Glutamatergic neuron (in vitro differentiated cells): ENCODE measurements at regions not wholly inside any gene's neighbourhood (a gene's known extent, or its start where the extent isn't known, plus 50 kb on each side); places are given as distances from the start of the nearest gene placed in this dataset.

Experiments
- DNase-seq: peaks from one replicate; pipeline ENCODE4 v3.0.0; 2022
- H3K27ac Mint-ChIP-seq: one replicate; pipeline ENCODE4 v1.8.0; 2020; ENCODE audit warnings: mild to moderate bottlenecking, mixed read lengths, inconsistent platforms; ENCODE audit not compliant: unreplicated experiment
- H3K27me3 Mint-ChIP-seq: one replicate; pipeline ENCODE4 v1.8.0; 2020; ENCODE audit warnings: mild to moderate bottlenecking, moderate library complexity, mixed read lengths, inconsistent platforms; ENCODE audit not compliant: unreplicated experiment
- H3K36me3 Mint-ChIP-seq: one replicate; pipeline ENCODE4 v1.8.0; 2020; ENCODE audit warnings: mild to moderate bottlenecking, mixed read lengths, inconsistent platforms; ENCODE audit not compliant: unreplicated experiment
- H3K4me1 Mint-ChIP-seq: one replicate; pipeline ENCODE4 v1.8.0; 2020; ENCODE audit warnings: mild to moderate bottlenecking, low read depth, mixed read lengths, inconsistent platforms; ENCODE audit not compliant: unreplicated experiment
- H3K4me3 Mint-ChIP-seq: one replicate; pipeline ENCODE4 v1.8.0; 2020; ENCODE audit warnings: mild to moderate bottlenecking, mixed read lengths, inconsistent platforms; ENCODE audit not compliant: unreplicated experiment
- H3K9me3 Mint-ChIP-seq: one replicate; pipeline ENCODE4 v1.8.0; 2020; ENCODE audit warnings: mild to moderate bottlenecking, moderate library complexity, mixed read lengths, inconsistent platforms; ENCODE audit not compliant: unreplicated experiment
- TF ChIP-seq, protein P1 (sequence below): fragments of 200-600 bp; sonication (generic); IDR thresholded peaks from one replicate; pipeline ENCODE4 v1.5.0; 2021; ENCODE audit not compliant: partially characterized antibody, unreplicated experiment

DNA sequence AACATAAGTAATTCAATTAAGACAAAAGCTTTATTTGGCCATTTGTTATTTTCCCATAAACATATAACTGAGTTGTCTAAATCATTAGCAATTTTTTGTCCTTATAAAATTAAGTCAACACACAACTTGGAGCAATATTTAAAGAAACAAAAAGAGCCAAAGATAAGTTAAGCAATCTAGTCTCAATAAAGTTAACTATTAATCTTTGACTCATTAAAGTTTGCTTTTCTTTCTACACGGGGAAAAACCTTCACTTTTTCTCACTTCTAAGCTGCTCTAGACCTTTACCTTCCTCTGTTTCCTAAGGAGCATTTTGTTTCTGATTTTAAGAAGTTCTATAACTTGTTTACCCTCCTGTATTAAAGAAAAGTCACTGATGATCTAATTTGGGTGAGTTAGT, 867.1 kb upstream of the PHF14 start:
- no peak for DNase-seq
- TF ChIP-seq, protein P1, sequence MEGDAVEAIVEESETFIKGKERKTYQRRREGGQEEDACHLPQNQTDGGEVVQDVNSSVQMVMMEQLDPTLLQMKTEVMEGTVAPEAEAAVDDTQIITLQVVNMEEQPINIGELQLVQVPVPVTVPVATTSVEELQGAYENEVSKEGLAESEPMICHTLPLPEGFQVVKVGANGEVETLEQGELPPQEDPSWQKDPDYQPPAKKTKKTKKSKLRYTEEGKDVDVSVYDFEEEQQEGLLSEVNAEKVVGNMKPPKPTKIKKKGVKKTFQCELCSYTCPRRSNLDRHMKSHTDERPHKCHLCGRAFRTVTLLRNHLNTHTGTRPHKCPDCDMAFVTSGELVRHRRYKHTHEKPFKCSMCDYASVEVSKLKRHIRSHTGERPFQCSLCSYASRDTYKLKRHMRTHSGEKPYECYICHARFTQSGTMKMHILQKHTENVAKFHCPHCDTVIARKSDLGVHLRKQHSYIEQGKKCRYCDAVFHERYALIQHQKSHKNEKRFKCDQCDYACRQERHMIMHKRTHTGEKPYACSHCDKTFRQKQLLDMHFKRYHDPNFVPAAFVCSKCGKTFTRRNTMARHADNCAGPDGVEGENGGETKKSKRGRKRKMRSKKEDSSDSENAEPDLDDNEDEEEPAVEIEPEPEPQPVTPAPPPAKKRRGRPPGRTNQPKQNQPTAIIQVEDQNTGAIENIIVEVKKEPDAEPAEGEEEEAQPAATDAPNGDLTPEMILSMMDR = no peak
- Mint-ChIP-seq H3K4me3 (no peak overlapping the region), H3K4me1 (peaks cover 7% of the 10 kb centered on the region), H3K9me3 (peaks cover 3% of the 10 kb centered on the region), H3K36me3 (no peaks in the 10 kb centered on the region), H3K27ac (no peak overlapping the region), H3K27me3 (no peaks in the 10 kb centered on the region)

DNA sequence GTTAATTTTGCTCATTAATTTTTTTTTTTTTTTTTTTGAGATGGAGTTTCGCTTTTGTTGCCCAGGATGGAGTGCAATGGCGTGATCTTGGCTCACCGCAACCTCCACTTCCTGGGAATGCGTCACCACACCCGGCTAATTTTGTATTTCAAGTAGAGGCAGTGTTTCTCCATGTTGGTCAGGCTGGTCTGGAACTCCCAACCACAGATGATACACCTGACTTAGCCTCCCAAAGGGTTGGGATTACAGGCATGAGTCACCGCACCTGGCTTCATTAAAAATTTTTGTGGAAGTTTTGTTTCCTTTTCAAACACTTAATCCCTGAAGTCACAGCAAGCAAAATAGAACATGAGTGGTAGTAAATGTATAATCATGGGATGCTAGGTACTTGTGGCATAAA, 857.2 kb upstream of the PHF14 start:
- Mint-ChIP-seq H3K9me3 (no peaks in the 10 kb centered on the region), H3K27me3 (peaks cover 2% of the 10 kb centered on the region), H3K27ac (no peak overlapping the region), H3K4me3 (no peak overlapping the region), H3K36me3 (no peaks in the 10 kb centered on the region), H3K4me1 (peaks cover 2% of the 10 kb centered on the region)
- TF ChIP-seq, protein P1 = no peak
- DNase-seq = no peak

DNA sequence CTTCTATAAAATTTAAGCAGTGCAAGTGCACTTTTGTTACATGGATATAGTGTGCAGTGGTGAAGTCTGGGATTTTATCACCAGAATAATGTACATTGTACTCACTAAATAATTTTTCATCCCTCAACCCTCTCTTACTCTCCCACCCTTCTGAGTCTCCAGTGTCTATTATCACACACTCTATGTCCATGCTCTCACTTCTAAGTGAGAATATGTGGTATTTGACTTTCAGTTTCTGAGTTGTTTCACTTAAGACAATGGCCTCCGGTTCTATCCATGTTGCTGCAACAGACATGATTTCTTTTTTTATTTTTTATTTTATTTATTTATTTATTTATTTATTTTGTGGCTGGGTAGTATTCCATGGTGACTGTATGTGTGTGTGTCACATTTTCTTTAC, 855.9 kb upstream of the PHF14 start:
- peaks cover 2% of the 10 kb centered on the region for H3K27me3 Mint-ChIP-seq
- H3K4me1 Mint-ChIP-seq = peaks cover 7% of the 10 kb centered on the region
- H3K4me3 Mint-ChIP-seq = no peak overlapping the region
- no peaks in the 10 kb centered on the region for H3K36me3 Mint-ChIP-seq
- no peak for DNase-seq
- H3K27ac Mint-ChIP-seq = no peak overlapping the region
- no peaks in the 10 kb centered on the region for H3K9me3 Mint-ChIP-seq
- TF ChIP-seq, protein P1 = no peak

DNA sequence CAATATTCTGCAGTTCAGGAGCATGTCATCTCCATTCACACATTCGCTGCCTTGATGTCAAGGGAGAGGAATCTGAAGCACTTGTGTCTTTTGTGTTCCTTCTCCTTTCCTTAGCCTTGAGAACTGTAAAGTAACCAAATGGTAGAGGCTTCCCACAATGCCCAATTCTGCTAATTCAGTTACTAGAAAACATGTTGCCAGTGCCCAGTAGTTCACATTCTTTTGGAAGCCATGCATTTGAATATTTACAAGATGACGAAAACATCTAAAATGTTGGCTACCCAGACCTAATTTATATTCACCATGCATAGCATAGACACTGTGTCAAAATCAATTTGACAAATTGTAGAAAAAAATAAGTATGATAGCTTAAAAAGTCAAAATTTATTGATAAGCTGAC, 852.7 kb upstream of the PHF14 start:
- Mint-ChIP-seq H3K9me3 (no peaks in the 10 kb centered on the region), H3K4me3 (no peak overlapping the region), H3K27ac (no peak overlapping the region), H3K36me3 (no peaks in the 10 kb centered on the region), H3K4me1 (peaks cover 9% of the 10 kb centered on the region), H3K27me3 (peaks cover 2% of the 10 kb centered on the region)
- TF ChIP-seq, protein P1 = no peak
- no peak for DNase-seq

DNA sequence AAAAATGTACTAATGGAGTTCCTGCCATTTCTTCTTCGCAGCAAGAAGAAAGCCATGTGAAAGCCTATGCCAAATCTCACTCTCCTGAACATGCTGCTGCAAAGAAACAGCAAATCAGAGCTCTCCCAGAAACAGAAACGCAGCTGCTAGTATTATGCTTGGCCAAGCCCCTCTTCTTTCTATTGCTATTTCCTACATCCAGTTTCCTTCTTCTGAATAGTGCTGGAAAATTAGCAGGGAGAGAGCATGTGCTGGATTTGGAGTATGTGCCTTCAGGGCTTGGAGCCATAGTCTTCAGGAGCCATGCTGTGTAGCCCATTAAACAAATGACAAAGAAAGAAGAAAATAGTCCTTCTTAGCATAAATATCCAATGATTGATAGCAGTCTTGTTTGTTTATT, 852.0 kb upstream of the PHF14 start:
- Mint-ChIP-seq H3K27ac (no peak overlapping the region), H3K9me3 (no peaks in the 10 kb centered on the region), H3K4me3 (no peak overlapping the region)

More for the DNA sequence above, 852.0 kb upstream of the PHF14 start:
- Mint-ChIP-seq H3K4me1 (peaks cover 12% of the 10 kb centered on the region), H3K36me3 (no peaks in the 10 kb centered on the region), H3K27me3 (peaks cover 2% of the 10 kb centered on the region)
- no peak for DNase-seq
- TF ChIP-seq, protein P1 = no peak
